Heart left ventricle (tissue), 13 donors: ENCODE measurements at regions not wholly inside any gene's neighbourhood (a gene's known extent, or its start where the extent isn't known, plus 50 kb on each side); places are given as distances from the start of the nearest gene placed in this dataset.

ENCODE experiments used
- CTCF ChIP-seq, 12 donors: fragments of 200-600 bp; sonication (generic) in 4 of 12; IDR thresholded peaks; one replicate each; pipeline versions ENCODE4 v1.5.0 to v1.8.0; 2018 to 2022; ENCODE audit warnings: antibody characterized with exemption in 12 of 12, mild to moderate bottlenecking in 5 of 12
- POLR2A ChIP-seq, 2 donors: fragments of 450-650 bp; IDR thresholded peaks; one replicate each; pipeline ENCODE4 v1.6.1; 2017; ENCODE audit warnings: antibody characterized with exemption in 2 of 2, mild to moderate bottlenecking in 2 of 2, moderate library complexity in 2 of 2
- donor health status: ischemic (EF 13 %, LVEDD 7.1; RV severe dilation, severe dysfunction).
- donor health status: DM: no; HTN: yes; CAD: no.
- donor health status: DM: no; HTN: no; CAD: no.
- donor health status: ischemic (EF 25% LVEDD 6.9; RV normal size, moderate dysfunction).
- donor health status: ischemic (EF 25% LVEDD 5.7; RV mildly dilated, moderate dysfunction).
- donor health status: ischemic (EF 35%, LVEDD 5.7; RV mildly dilated, moderate dysfunction).
- donor health status: nonischemic (EF 11% LVEDD 7.7; RV severe dilation, severe dysfunction).
- donor health status: DM: yes; HTN: yes; CAD: no.
- donor health status: PGD.
- donor health status: ischemic (EF 29% LVEDD 5.4; RV normal size, mild dysfunction).
- donor health status: nonischemic (EF 23%, LVEDD 6.1; RV moderate dilation, normal function).

- TF ChIP-seq POLR2A (IDR thresholded peaks at IDR 0.05) = no peak
- TF ChIP-seq CTCF (IDR thresholded peaks at IDR 0.05) = no peak
Observed at GRCh38 chr4:153044036-153044435, 107.9 kb downstream of the FHDC1 start.
